SK-MEL-5 (cell line): ENCODE measurements at regions not wholly inside any gene's neighbourhood (a gene's known extent, or its start where the extent isn't known, plus 50 kb on each side); places are given as distances from the start of the nearest gene placed in this dataset.
"Not testable (repeated sequence)": the region's sequence is repeated elsewhere in the genome, so short reads cannot be mapped to it uniquely, and the experiment has no call there.

Source experiments
- DNase-seq: peaks from one replicate; pipeline ENCODE4 v3.0.0-alpha.2; 2016; ENCODE audit warnings: low read depth, low spot score
- in situ Hi-C: cut with HindIII; loops from 2 replicates; pipeline ENCODE4 v1.10.0; 2016; ENCODE audit warnings: low sequenced_read_pairs, high pct_unique_total_duplicates, low pct_unique_long_range_greater_than_20kb

- DNase-seq: no peak
- in situ Hi-C loops: no loop called here
These were observed 82.8 kb upstream of the PNPT1 start for GRCh38 chr2:55776479-55776878.

- in situ Hi-C loops: no loop called here
These were observed 82.2 kb upstream of the PNPT1 start for GRCh38 chr2:55775828-55776227.

DNA sequence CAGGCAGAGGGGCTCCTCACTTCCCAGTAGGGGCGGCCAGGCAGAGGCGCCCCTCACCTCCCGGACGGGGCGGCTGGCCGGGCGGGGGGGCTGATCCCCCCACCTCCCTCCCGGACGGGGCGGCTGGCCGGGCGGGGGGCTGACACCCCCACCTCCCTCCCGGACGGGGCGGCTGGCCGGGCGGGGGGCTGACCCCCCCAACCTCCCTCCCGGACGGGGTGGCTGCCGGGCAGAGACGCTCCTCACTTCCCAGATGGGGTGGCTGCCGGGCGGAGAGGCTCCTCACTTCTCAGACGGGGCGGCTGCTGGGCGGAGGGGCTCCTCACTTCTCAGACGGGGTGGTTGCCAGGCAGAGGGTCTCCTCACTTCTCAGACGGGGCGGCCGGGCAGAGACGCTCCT lies 80.0 kb upstream of the PNPT1 start:
- DNase-seq, in situ Hi-C loops: not testable (repeated sequence)

More at GRCh38 chr2:55775828-55776227, 82.2 kb upstream of the PNPT1 start:
- no peak for DNase-seq

DNA sequence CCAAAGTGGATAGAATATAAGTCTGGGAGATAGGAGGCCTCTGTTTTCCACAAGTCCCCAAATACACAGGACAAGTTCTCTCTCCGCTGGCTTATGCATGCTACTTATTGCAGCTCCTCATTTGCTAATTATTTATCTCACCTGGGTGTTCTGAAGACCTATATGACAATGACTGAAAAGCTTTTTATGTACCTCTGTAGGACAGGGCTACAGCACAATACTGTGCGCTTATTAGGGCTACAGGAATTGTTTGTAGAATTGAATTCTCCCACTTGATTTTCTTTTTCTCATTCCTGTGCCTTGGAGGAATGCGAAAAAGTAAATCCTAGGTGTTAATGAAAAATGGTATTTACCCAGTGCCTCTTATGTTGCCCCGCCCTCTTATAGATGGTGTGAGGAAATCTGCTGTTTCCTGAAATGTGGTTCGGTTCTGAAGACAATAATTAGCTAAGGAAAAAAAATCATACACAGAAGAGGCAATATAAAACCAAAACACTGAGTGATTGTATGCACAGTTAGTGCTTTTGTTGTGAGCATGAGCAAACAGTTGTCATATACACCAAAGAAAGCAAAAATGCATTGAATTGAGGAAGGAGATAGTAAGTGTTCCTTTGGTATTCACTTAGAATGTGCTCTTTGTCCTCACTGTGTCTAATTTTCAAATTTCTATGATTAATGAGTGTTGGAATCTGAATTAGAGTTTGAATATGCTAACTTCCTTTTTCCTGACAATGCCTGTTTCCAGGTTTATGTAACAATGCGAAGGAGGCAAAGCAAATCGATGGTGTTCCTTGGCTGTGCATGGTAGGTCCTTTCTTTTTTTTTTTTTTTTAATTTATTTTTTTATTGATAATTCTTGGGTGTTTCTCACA lies 78.7 kb upstream of the PNPT1 start:
- no peak for DNase-seq
- in situ Hi-C loops: no loop called here

- DNase-seq: peak; percentile 48
- in situ Hi-C loops: no loop called here
These were observed 78.0 kb upstream of the PNPT1 start for GRCh38 chr2:55771612-55772011.

DNA sequence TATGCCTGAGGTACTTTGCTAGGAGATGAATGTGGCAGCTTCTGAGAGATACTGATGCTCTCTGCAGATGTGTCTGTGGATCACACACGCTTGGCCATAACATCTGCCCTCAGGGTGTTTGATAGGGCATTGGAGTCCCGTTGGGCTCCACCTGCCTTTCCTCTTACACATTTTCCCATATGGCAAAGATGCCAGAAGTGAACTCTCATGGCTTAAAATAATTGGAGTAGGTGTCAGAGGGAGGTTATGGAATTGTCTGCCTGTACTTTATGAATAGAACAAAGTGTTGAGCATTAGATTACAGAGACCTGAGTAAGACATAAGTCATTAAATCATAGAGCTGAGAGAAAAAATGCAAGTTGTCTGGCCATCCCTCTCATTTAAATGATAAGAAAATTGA lies 75.3 kb upstream of the PNPT1 start:
- DNase-seq: no peak
- in situ Hi-C loops: no loop called here

DNA sequence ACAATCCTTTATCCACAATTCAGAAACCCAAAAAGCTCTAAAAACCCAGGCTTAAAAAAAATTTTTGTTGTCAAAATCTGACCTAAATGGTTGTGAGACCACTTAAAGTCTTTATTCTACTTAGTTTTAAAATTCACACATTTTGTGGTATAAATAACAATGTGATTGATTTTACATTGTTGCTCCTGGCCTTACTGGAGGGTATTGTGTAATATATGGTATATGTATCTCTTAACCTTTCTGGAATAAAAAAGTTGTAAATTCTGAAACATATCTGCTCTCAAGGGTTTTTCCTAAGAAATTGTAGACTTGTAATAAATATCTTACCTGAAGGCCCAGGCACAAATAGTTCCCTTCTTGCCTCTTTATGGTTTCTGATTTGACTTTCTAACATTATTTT lies 73.3 kb upstream of the PNPT1 start:
- no peak for DNase-seq
- in situ Hi-C loops: no loop called here

DNA sequence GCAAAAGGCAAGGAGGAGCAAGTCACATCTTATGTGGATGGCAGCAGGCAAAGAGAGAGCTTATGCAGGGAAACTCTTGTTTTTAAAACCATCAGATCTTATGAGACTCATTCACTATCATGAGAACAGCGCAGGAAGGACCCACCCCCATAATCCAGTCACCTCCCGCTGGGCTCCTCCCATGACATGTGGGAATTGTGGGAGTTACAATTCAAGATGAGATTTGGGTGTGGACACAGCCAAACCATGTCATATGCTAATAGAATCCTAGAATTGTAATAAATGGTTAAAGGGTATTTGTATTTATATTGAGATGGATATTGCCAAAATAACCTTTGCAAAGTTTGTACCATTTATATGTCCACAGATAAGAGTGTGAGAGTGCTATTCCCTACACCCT lies 72.1 kb upstream of the PNPT1 start:
- DNase-seq, in situ Hi-C loops: not testable (repeated sequence)

DNA sequence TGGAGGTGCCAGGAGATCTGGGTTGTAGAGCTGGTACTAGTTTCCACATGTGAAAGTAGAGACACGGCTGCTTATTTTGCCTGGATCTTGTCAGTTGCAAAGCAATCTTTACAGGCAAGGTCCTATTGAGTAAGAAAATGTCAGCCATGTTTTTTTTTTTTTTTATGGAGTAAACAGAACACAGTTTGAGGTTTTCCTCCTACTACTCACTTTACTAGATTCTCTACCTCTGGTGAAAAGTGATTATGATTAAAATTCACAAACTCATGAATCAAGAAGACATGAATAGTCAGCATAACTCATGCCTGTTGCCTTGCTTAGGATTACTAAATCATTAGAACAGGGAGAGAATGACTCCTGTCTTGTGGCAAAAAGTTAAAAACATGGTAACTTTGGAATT lies 70.1 kb upstream of the PNPT1 start:
- in situ Hi-C loops: no loop called here
- no peak for DNase-seq

GRCh38 chr2:55761526-55761925 lies 67.9 kb upstream of the PNPT1 start:
- in situ Hi-C loops: no loop called here
- no peak for DNase-seq

GRCh38 chr2:55761024-55761423 lies 67.4 kb upstream of the PNPT1 start:
- no peak for DNase-seq
- in situ Hi-C loops: no loop called here

GRCh38 chr2:55760125-55760524 lies 66.5 kb upstream of the PNPT1 start:
- in situ Hi-C loops: no loop called here

DNA sequence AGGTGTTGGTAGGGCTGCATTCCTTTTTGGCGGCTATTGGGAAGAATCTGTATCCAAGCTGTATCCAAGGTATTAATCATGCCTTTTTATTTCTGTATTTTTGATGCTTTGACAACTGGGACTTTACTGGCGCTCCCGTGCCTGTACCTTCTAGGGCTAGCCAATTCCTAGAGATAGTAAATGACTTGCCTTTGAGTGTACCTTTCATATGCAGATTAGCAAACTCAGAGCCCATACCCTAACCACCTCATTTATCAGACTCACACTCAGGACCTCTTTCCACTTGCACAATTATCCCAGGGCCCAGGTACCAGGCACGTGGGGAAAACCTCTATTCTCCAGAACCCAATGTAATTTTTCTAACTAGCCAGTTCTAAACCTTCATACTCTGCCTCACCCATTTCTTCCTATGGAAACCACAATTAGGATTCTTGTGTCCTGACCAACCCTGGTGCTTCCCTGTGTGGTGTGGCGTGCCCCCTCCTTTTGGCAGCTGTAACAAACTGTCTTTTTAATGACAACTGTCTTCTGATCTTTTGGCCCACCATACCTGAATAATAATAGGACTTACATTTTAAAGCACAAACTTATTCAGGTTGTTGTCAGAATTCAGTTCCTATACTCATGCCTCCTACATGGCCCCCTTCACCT lies 65.8 kb upstream of the PNPT1 start:
- in situ Hi-C loops: no loop called here
- DNase-seq: no peak

More at GRCh38 chr2:55760125-55760524, 66.5 kb upstream of the PNPT1 start:
- DNase-seq: no peak

DNA sequence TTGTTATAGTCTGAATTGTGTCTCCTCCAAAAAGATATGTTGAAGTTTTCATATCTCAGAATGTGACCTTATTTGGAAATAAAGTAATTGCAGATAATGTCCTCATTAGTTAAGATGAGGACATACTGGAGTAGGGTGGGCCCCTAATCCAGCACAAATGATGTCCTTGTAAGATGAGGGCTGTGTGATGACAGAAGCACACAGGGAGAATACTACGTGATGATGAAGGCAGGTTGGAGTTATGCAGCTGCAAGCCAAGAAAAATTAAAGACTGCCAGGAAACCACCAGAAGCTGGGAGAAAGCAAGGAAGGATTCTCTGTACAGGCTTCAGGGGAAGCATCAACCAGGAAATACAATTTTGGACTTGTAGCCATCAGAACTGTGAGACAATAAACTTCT lies 58.3 kb upstream of the PNPT1 start:
- in situ Hi-C loops: no loop called here
- DNase-seq: no peak

DNA sequence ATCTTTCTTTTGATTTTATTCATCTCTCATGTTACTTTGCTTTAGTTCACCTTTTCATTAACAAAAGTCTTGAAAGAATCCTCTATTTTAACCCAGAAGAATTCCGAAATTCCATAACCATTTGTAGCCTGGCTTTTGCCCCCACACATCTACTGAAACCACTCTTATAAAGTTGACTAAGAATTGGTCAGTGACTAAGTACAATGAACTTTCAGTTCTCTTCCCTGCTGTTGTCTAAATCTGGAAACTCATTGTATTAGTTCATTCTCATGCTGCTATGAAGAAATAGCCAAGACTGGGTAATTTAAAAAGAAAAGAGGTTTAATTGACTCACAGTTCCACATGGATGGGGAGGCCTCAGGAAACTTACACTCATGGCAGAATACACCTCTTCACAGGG lies 49.9 kb upstream of the PNPT1 start:
- no peak for DNase-seq

More for the DNA sequence above, 49.9 kb upstream of the PNPT1 start:
- in situ Hi-C loops: no loop called here
